HG02571 (cell line): ENCODE measurements at regions not wholly inside any gene's neighbourhood (a gene's known extent, or its start where the extent isn't known, plus 50 kb on each side); places are given as distances from the start of the nearest gene placed in this dataset.
"Not testable (repeated sequence)": the region's sequence is repeated elsewhere in the genome, so short reads cannot be mapped to it uniquely, and the experiment has no call there.

Experiments
- ATAC-seq: cut with Tn5 transposase; IDR thresholded peaks from one replicate; pipeline ENCODE4 v1.9.1; 2021; ENCODE audit warnings: mild to moderate bottlenecking, moderate library complexity; ENCODE audit not compliant: unreplicated experiment

DNA sequence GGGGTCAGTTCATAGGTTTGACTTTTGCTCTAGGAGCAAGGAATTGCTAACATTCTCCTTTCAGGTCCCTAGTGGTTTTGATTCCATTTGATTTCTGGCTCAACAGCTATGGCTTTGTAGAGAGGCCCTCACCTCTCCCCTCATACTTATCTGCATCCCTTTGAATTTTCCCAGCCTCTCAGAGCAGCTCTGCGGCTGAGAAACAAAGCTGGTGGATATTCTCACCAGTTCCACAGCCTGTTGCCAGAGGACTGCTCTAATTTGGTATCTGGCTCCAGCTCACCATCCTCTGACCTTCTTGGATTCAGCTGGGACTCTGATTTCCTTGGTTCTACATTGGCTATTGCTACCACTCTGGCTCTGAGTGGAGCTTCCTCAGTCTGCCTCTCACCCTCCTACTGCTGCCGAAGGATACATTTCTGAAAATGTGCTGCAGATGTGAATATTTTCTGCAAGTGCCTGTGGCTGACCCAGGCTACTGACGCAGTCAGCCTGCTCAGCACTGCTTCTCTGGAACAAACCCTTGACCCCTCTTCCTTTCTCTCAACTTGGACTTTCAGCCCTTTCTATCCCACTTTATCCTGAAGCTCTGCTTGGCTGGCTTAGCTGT is 110.9 kb upstream of the ENPEP start:
- ATAC-seq: no peak

DNA sequence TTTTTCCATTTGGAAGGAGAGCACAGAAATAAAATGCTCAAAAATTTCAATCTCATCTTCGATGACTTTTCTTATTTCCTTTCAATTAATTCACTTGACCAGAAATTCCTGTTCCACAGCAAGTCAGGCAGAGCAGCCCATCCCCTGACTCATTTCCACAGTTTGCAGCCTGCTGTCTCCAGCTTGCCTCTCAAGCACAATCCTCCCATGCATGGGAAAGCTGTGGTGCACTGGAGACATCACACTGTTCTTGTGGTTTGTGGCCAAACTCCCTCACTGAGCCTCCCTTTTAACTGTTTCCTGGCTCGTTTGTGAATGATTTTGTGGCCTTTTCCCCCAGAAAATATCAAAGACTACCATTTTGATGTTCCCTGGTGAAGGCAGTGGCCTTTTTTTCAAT is 114.0 kb upstream of the ENPEP start:
- ATAC-seq: no peak

DNA sequence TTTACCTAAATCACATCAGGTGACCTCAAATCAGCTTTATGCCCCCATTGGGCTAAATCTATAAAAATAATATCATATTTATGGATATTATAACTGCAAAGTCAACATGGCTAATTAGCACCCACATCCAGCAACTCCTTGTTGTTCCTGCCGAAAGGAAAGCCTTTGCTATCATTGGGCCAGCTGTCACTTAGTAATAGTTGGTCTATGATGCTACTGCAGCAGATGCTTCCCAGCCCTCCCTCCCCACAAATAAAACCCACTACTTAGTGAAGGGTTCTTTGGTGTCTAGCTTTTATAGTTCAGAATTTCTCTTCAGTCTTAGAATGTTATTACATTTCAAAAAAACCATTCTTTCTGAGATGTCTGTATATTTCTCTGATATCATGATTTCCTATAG is 116.9 kb upstream of the ENPEP start:
- no peak for ATAC-seq

DNA sequence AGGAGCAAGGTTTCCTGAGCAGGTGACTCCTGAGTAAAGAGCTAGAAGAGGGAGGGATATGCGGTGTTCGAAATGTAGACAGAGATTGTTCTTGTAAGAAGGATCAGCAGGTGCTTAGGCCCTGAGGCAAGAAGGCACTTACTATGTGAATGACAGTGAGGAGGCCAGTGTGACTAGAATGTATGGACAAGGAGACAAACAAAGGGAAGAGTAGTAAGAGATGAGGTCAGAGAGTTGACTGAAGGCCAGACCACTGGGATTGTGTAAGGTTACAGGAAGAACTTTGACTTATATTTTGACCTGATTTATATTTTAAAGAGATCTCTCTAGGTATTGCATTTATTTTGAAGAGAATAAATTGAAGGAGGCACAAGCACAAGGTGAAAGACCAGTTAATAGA is 118.4 kb upstream of the ENPEP start:
- no peak for ATAC-seq

DNA sequence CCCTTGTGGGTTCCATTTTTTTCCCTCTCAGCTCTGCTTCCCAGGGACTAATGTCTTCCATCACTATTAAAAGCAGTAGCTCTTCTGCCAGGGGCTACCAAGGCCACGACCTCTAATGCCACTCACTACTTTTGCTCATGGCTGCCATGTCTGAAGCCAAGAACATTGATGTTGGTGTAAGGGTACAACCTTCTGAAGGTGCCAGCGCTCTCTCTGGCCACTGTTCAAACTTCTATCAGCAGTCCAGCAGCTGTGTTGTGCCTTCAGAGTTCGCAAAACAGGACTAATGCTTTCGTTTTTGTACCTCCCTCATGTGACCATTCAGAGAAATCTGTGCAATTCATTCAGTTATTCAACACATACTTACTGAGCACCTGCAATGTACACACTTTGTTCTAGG is 121.5 kb upstream of the ENPEP start:
- ATAC-seq: no peak

DNA sequence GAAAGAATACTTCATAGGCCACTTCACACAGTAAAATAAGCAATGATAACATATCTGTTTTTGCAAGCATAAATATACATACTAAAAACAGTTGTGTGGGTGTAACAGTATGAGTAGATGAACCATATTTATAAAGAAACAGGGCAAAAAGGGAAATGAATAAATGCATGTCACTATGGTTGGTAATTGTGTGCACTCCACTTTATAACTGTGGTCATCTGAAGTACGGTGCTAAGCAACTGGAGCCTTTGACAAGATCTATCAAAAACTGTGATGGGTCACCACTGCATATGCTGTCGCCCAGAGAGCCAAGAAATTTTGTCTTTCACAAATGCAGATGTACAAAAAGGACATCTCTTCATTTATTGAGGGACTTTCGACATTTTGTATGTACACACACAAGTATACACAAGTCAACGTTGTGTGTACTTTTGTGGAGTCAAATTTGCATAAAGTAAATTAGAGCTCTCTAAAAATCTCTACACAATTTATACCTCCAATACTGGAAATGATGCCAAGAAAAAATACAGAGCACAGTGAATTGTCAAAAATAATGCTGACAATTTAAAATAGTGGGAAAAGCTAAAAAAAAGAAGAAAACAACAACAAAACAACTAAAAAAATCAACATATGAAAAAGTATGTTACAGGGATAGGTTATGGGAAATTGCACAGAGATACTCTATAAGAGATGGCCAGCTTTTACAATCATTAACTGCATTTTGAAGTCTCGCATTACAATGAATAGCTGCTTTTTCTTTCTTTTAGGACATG is 123.1 kb upstream of the ENPEP start:
- no peak for ATAC-seq

DNA sequence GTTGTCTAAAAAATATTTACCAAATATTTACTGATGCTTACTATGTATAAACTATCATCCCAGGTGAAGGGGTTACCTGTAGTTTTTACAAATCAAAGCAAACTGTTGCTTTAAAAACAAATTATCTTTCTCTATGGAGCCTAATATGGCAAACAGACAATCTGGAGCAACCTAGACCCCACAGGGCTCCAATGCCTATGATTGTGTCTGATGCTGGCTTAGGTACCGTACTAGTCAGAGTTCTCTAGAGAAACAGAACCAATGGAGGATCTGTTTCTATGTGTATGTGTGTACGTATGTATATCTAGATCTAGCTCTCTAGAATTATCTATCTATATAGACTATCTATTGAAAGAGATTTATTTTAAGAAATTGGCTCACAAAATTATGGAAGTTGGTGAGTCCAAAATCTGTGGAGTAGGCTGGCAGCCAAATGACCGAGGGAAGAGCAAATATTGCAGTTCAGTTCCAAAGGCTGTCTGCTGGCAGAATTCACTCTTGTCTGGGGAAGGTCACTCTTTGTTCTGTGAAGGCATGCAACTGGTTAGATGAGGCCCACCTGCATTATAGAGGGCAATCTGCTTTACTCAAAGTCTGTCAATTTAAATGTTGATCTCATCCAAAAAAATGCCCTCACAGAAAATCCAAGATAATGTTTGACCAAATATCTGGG is 127.1 kb upstream of the ENPEP start:
- ATAC-seq: no peak

DNA sequence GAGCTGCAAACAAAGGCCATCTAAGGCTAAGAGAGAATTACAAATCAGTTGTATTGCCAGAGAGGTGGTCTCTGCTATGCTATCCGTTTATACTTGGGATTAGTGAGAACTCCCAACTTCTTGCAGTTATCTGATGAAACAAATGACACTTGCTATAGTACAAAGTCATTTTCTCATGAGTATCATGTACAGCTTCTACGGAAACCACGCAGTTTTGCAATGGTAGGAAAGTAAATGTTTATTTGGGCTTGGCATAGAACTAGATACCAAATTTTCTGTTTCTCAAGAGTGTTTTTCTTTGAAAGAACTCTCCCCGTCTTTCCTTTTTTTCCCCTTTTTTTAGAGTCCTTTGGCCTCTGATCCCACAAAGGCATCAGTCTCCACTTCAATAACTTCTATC is 128.2 kb upstream of the ENPEP start:
- ATAC-seq: no peak

DNA sequence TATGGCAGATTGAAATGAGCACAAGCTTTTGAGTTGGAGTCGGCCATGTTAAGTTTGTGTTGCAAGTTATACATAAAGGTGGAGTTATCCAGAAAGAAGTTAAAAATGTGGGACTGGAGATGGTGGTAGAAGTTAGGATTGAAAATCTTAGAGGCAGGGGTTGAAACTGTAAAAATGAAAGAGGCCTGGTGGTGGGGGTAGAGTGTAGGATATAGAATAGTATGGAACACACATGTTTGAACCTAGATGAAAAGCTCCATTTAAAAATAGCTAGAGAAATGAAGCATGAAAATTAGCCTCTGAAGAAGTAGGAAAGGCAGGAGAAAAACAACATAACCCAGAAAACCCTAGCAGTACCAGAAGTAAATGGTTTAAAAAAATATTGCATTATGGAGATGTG is 131.8 kb upstream of the ENPEP start:
- no peak for ATAC-seq

DNA sequence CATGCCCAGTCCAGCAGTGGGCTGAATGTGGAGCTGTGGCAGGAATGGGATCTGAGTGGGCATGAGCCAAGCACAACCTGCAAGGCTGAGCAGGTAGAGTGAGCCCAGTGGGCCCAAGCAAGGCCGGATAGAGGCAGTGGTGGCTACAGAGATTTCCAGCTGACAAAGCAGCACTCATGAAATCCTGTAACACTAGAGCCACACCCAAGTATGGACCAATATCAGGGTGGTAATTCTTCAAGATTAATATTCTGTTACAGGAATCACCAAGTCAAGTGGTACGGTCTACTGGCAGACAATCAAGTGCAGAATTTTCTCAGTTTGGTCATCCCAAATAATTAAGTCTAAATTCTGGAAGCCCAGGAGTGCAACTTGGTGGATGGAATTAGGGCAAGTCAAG is 132.4 kb upstream of the ENPEP start:
- no peak for ATAC-seq

DNA sequence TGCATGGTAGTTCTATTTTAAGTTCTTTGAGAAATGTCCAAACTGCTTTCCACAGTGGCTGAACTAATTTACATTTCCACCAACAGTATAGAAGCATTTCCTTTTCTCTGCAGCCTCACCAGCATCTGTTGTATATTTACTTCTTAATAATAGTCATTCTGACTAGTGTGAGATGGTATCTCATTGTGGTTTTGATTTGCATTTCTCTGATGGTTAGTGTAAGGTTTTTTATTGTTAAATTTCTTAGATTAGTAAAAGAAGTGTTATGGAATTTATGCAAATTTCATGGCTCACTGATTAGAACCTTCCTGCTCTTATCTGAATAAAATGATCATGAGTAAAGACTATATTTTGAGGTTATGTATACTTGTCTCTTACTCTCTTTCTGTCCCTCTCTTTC is 134.8 kb upstream of the ENPEP start:
- not testable (repeated sequence) for ATAC-seq

DNA sequence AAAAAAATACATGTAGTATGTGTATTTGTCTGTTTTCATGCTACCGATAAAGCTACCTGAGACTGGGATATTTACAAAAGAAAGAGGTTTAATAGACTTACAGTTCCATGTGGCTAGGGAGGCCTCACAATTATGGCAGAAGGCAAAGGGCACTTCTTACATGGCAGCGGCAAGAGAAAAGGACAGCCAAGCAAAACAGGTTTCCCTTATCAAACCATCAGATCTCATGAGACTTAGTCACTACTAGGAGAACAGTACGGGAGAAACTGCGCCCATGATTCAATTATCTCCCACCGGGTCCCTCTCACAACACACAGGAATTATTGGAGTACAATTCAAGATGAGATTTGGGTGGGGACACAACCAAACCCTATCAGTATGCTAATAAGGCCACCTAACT is 137.0 kb upstream of the ELOVL6 start:
- no peak for ATAC-seq

DNA sequence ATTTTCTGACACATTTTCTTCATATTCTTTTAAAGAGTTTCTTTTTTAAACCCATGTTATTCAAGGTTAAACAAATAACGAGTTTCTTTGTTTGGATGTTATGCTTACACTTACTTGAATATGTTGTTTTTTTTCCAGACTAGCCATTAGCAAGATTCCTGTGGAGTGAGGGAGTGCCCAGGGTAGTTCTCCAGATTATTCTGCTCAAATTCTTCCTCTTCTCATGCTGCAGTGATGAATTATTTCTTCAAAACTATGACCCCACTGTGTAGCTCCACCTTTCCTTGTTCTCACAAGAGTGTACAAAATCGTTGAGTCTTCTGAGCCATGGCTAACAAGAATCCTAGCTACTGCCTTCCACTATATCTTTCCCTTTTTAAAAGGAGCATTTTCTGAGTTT is 134.1 kb upstream of the ELOVL6 start:
- ATAC-seq: no peak

DNA sequence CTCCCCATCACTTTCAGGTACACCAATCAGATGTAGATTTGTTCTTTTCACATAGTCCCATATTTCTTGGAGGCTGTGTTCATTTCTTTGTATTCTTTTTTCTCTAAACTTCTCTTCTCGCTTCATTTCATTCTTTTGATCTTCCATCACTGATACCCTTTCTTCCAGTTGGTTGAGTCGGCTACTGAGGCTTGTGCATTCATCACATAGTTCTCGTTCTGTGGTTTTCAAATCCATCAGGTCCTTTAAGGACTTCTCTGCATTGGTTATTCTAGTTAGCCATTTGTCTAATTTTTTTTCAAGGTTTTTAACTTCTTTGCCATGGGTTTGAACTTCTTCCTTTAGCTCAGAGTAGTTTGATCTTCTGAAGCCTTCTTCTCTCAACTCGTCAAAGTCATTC is 128.0 kb upstream of the ELOVL6 start:
- ATAC-seq: not testable (repeated sequence)

DNA sequence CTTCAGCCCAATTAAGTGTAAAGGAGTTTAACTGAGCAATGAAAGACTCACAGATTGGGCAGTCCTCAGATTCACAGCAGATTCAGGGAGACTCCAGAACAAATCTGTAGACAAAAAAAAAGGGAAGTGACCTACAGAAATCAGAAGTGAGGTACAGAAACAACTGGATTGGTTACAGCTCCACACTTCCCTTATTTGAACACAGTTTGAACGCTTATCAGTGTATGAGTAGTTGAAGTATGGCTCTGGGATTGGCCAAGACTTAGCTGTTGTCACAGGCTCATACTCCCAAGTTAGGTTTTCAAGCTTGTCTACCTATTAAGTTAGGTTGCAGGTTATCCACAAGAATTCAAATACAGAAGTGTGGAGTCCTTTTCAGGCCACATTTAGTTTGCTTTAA is 112.4 kb upstream of the ELOVL6 start:
- no peak for ATAC-seq

DNA sequence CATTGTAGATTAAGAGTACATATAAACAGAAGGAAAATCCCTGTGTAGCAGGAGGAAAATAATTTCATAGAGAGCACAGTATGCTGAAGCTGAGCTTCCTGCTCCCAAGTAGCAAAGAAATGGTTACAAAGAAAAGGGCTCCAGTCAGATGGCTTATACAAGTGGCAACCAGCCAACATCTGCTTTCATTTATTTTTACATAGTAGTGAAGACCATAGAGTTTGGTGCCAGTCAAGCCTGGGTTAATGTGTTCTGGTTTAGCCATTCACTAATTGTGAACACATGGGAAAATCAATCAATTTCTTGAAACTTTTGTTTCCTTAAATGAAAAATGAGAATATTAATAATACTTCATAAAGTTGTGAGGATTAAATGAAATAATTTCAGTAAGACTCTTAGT is 111.3 kb upstream of the ELOVL6 start:
- no peak for ATAC-seq

DNA sequence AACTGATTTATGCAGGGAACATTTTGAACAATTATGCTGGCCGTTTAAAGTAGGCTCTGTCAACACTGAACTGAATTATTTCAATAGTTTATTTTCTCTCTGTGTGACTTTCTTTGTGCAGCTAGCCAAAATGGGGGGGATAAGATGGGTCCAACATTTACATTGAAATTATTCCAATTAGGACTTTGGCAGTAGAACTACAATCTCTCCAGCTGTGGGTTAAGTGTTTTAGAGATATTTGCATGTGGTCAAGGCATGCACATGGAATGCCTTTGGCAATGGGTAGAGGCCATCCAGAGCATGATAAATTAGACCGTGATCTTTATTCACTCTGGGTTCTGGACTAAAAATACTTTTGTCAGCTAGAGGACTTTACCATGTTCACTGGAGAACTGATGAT is 107.9 kb upstream of the ELOVL6 start:
- ATAC-seq: no peak

DNA sequence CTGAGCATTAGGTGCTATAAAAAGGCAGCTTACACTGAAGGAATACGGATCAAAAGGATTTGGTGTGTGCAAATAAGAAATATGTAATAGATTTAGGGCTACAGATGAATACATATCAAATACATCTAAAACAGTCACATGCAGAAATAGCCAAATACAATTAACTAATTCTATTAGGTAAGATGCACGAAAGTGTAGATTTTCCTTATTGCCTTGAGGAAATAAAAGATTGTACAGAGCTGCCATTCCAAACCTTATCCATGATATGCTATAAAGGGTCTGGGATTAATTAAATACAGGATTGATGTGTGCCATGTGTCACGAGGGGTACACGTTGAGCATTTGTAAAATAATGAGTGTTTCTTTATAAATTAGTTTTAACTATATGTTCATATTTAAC is 107.0 kb upstream of the ELOVL6 start:
- no peak for ATAC-seq

DNA sequence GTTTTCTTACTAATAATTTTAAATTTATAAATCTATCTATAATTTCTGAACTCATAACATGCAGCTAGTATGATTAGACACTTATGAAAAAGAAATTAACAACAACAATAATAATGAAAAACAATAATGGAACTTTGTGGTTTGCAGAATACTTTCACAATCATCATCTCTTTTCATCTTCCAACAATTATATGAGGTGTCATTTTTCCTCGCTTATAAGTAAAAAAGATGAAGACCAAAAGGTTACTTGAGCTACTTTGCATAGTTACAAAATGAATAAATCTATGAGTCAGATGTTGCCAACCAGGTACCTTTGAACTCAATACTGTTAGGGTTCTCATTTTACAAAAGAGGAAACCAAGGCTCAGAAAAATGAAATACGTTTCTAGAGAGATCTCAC is 98.5 kb upstream of the ELOVL6 start:
- peak; percentile 78 for ATAC-seq

DNA sequence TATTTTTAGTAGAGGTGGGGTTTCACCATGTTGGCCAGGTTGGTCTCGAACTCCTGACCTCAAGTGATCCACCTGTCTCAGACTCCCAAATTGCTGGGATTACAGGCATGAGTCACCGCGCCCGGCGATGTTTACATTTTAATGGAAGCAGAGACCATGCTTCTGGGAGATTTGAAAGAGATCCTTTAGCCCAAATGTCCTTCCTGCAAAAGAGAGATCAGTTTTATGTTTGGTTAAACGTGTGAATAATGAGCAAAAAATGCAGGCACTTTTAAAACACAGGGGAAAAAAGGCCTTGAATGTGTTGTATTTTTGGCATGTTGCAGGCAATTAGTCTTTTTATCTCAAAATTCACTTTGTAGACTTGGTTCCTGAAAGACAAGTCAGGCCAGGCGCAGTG is 95.8 kb upstream of the ELOVL6 start:
- ATAC-seq: no peak

DNA sequence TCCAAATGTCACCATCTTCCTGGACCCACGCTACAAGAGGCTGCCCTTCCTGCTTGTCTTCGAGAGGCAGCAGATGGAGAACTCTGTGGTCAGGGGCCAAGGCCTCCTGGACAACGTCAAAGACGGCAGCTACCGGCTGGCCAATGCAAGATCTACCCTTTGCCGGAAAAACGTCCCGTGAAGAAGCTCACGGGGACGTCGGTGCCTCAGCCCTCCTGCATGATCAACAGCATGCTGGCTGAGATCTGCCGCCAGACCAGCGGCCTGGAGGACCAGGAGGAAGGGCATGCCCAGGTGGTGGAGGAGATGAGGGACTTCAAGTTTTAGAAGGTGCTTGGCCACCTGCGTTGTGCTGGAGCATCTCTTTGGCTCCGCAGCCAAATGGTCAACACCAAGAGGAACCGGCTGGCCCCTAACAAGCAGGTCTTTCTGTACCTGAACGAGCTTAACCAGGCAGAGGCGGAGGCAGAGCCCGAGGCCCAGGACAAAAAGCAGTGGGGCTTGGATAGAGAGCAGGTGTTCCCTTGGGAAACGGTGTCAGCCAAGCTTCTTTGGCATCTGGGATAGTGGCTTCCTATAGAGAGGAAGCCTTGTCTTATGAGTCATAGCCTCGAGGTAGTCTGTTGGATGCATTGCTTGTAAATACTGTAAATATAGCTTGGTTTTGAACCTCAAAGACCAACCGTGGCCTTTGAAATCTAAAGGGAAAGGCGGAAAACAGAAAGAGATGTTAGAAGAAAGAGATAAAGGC is 94.8 kb upstream of the ELOVL6 start:
- no peak for ATAC-seq

DNA sequence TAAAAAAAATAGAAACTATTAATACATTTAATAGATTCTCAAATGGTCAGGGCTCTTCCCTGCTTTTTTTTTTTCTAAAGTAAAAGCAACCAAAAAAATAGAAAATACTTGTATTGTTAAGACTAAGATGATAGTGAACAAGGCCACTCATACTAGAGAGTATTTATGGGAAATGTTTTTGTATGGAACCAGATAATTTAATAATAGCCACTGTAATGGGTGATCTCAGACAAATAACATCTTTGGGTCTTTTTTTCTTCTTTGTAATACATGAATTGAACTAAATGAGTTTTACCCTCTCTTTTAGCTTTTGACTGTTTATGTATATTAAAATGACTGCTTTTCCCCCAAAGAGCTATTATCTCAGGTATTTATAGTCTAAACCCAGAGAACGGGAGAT is 92.1 kb upstream of the ELOVL6 start:
- ATAC-seq: no peak
